Transverse colon (tissue), 4 donors: ENCODE measurements at regions not wholly inside any gene's neighbourhood (a gene's known extent, or its start where the extent isn't known, plus 50 kb on each side); places are given as distances from the start of the nearest gene placed in this dataset.
"Not testable (repeated sequence)": the region's sequence is repeated elsewhere in the genome, so short reads cannot be mapped to it uniquely, and the experiment has no call there.

Experiments used
- DNase-seq: peaks from one replicate; pipeline ENCODE4 v3.0.0-alpha.2; 2019
- H3K27ac ChIP-seq, 4 donors: fragments of 200-600 bp; sonication (generic); 2 replicates each; pipeline ENCODE4 v1.5.1; 2016 to 2018; ENCODE audit warnings: inconsistent platforms in 4 of 4
- H3K27me3 ChIP-seq: fragments of 200-600 bp; sonication (generic); 2 replicates; pipeline ENCODE4 v1.5.1; 2017; ENCODE audit warnings: inconsistent platforms
- H3K36me3 ChIP-seq, 4 donors: fragments of 200-600 bp; sonication (generic); 2 replicates each; pipeline ENCODE4 v1.5.1; 2017 to 2019; ENCODE audit warnings: inconsistent platforms in 4 of 4
- H3K4me1 ChIP-seq, 4 donors: fragments of 200-600 bp; sonication (generic); 2 replicates each; pipeline ENCODE4 v1.5.1; 2017 to 2020; ENCODE audit warnings: inconsistent platforms in 4 of 4
- H3K4me3 ChIP-seq, 4 donors: fragments of 200-600 bp; sonication (generic); 1 replicate in 1 of 4; 2 replicates in 3 of 4; pipeline versions ENCODE4 v1.5.1 to v1.6.1; 2017 to 2019; ENCODE audit warnings: inconsistent platforms in 4 of 4
- H3K9me3 ChIP-seq, 2 donors: fragments of 200-600 bp; sonication (generic); 2 replicates each; pipeline ENCODE4 v1.5.1; 2017 to 2019; ENCODE audit warnings: inconsistent platforms in 2 of 2
- CTCF ChIP-seq, 5 experiments: fragments of 200-600 bp in 3 of 5; fragments of 450-650 bp in 2 of 5; sonication (generic) in 3 of 5; IDR thresholded peaks; 1 replicate in 2 of 5; 2 replicates in 3 of 5; pipeline ENCODE4 v1.5.1; 2016 to 2017; ENCODE audit warnings: antibody characterized with exemption in 5 of 5, inconsistent platforms in 3 of 5, mild to moderate bottlenecking in 2 of 5, moderate library complexity in 1 of 5
- WGBS, 2 donors: methylation state at CpG; one replicate each; pipeline ENCODE4 v1.1.5; 2018; ENCODE audit warnings: low coverage in 1 of 2; 5-methylcytosine and 5-hydroxymethylcytosine counted together
- in situ Hi-C, 4 donors: fragments of 200-750 bp; cut with MboI; loops; one replicate each; pipeline versions ENCODE4 v1.15.0 to v1.15.1; 2017; ENCODE audit warnings: low sequenced_read_pairs in 3 of 4, low pct_ligation_motif_present in 1 of 4, low pct_unique_long_range_greater_than_20kb in 1 of 4
- intact Hi-C: fragments of 100-400 bp; cut with DNase I; formaldehyde crosslinking; loops from one replicate; pipeline ENCODE4 v1.15.1; 2023; ENCODE audit warnings: low total_unique reads

GRCh38 chr9:64370344-64370743 is 914.7 kb downstream of the FOXD4L5 start:
- H3K4me1 ChIP-seq, in situ Hi-C loops, H3K4me3 ChIP-seq, H3K9me3 ChIP-seq, H3K27me3 ChIP-seq, DNase-seq, intact Hi-C loops, H3K36me3 ChIP-seq, H3K27ac ChIP-seq: not testable (repeated sequence)
- 93% methylated on average over 6 of the region's 8 CpGs; no CpG with 5 or more reads in 1 of the 2 donors for WGBS, 2 donors

- H3K4me3 ChIP-seq = peak overlapping the region in 2 of 4 donors; percentile 11 to 49
These were observed 915.4 kb downstream of the FOXD4L5 start for GRCh38 chr9:64369644-64370043.

GRCh38 chr9:64369114-64369513 is 915.9 kb downstream of the FOXD4L5 start:
- H3K36me3 ChIP-seq, in situ Hi-C loops, intact Hi-C loops, H3K27me3 ChIP-seq, H3K9me3 ChIP-seq, H3K4me1 ChIP-seq, H3K27ac ChIP-seq: not testable (repeated sequence)
- TF ChIP-seq CTCF (IDR thresholded peaks at IDR 0.05) = peak in 4 of 5 experiments; percentile 31 to 55 (median 39)
- peak; percentile 91 for DNase-seq
- no CpG with 5 or more reads among the region's 44 CpGs for WGBS, 2 donors
- peak overlapping the region in 1 of 4 donors; percentile 40 for H3K4me3 ChIP-seq

More at GRCh38 chr9:64369644-64370043, 915.4 kb downstream of the FOXD4L5 start:
- H3K36me3 ChIP-seq, H3K4me1 ChIP-seq, H3K9me3 ChIP-seq, intact Hi-C loops, H3K27me3 ChIP-seq, in situ Hi-C loops, H3K27ac ChIP-seq: not testable (repeated sequence)
- whole genome bisulfite sequencing, 2 donors = no CpG with 5 or more reads among the region's 31 CpGs
- peak; percentile 6 for DNase-seq

GRCh38 chr9:64368644-64368942 is 916.4 kb downstream of the FOXD4L5 start:
- H3K27me3 ChIP-seq, H3K4me1 ChIP-seq, DNase-seq, intact Hi-C loops, in situ Hi-C loops, H3K36me3 ChIP-seq, H3K27ac ChIP-seq, H3K9me3 ChIP-seq: not testable (repeated sequence)
- WGBS, 2 donors = no CpG with 5 or more reads among the region's 16 CpGs
- peak overlapping the region in 2 of 4 donors; percentile 20 to 49 for H3K4me3 ChIP-seq

GRCh38 chr9:64367826-64368643 is 917.0 kb downstream of the FOXD4L5 start:
- H3K9me3 ChIP-seq, H3K36me3 ChIP-seq, H3K4me1 ChIP-seq, intact Hi-C loops, H3K27me3 ChIP-seq, in situ Hi-C loops, H3K27ac ChIP-seq: not testable (repeated sequence)
- peak; percentile 10 for DNase-seq
- 40% methylated on average over 5 of the region's 47 CpGs; no CpG with 5 or more reads in 1 of the 2 donors for WGBS, 2 donors
- H3K4me3 ChIP-seq = peak overlapping the region in 2 of 4 donors; percentile 20 to 49
